B cell (primary cell): ENCODE measurements at regions not wholly inside any gene's neighbourhood (a gene's known extent, or its start where the extent isn't known, plus 50 kb on each side); places are given as distances from the start of the nearest gene placed in this dataset.

Experiments
- CTCF ChIP-seq: fragments of 200-600 bp; IDR thresholded peaks from one replicate; pipeline ENCODE4 v1.8.0; 2022; ENCODE audit warnings: antibody characterized with exemption, mild to moderate bottlenecking
- EZH2 ChIP-seq: IDR thresholded peaks from 2 replicates; pipeline ENCODE4 v1.6.1; 2012; ENCODE audit warnings: borderline replicate concordance, low read depth, mild to moderate bottlenecking, moderate library complexity, low read length; ENCODE audit not compliant: insufficient read depth, poor library complexity, severe bottlenecking

- TF ChIP-seq CTCF, result no peak
- TF ChIP-seq EZH2, result no peak
Observed at GRCh38 chr5:174294891-174295620, 249.6 kb downstream of the NSG2 start.
